Osteoblast (primary cell): ENCODE measurements at regions not wholly inside any gene's neighbourhood (a gene's known extent, or its start where the extent isn't known, plus 50 kb on each side); places are given as distances from the start of the nearest gene placed in this dataset.
A peak's percentile ranks its signal among the peaks of the same experiment; 100 is the strongest.

Source experiments
- DNase-seq: peaks from one replicate; pipeline ENCODE4 v3.0.0; 2011; ENCODE audit warnings: low spot score, mixed read lengths; ENCODE audit not compliant: insufficient read length; ENCODE audit errors: missing footprints
- H2AFZ ChIP-seq: 2 replicates; pipeline ENCODE4 v1.6.0; 2011; ENCODE audit warnings: mild to moderate bottlenecking, low read length
- H3K27ac ChIP-seq: 2 replicates; pipeline ENCODE4 v1.5.1; 2011; ENCODE audit warnings: mild to moderate bottlenecking, low read depth, low read length, moderate library complexity
- H3K27me3 ChIP-seq: 2 replicates; pipeline ENCODE4 v1.6.0; 2012; ENCODE audit warnings: mild to moderate bottlenecking, control low read depth, inconsistent platforms, low read length, moderate library complexity; ENCODE audit not compliant: insufficient read depth
- H3K36me3 ChIP-seq: 2 replicates; pipeline ENCODE4 v1.5.1; 2011; ENCODE audit warnings: mild to moderate bottlenecking, low read length, control low read depth, moderate library complexity; ENCODE audit not compliant: insufficient read depth
- H3K4me1 ChIP-seq: 2 replicates; pipeline ENCODE4 v1.5.1; 2011; ENCODE audit warnings: mild to moderate bottlenecking, low read length, control low read depth, moderate library complexity; ENCODE audit not compliant: insufficient read depth
- H3K4me2 ChIP-seq: 2 replicates; pipeline ENCODE4 v1.6.0; 2011; ENCODE audit warnings: mild to moderate bottlenecking, low read length; ENCODE audit not compliant: insufficient read depth
- H3K4me3 ChIP-seq: fragments of 200-600 bp; sonication (generic); 3 replicates; pipeline ENCODE4 v1.5.1; 2012; ENCODE audit warnings: mild to moderate bottlenecking, low read length, inconsistent platforms; ENCODE audit not compliant: insufficient read depth
- H3K79me2 ChIP-seq: 2 replicates; pipeline ENCODE4 v1.6.0; 2012; ENCODE audit warnings: mild to moderate bottlenecking, low read length, control low read depth, inconsistent platforms; ENCODE audit not compliant: insufficient read depth
- H3K9me3 ChIP-seq: 2 replicates; pipeline ENCODE4 v1.5.1; 2011; ENCODE audit warnings: low read depth, low read length, control low read depth
- H4K20me1 ChIP-seq: 2 replicates; pipeline ENCODE4 v1.6.0; 2012; ENCODE audit warnings: mild to moderate bottlenecking, low read length, control low read depth; ENCODE audit not compliant: insufficient read depth
- CTCF ChIP-seq: IDR thresholded peaks from 2 replicates; pipeline ENCODE4 v1.5.1; 2011; ENCODE audit warnings: mild to moderate bottlenecking, low read depth, low read length, moderate library complexity; ENCODE audit errors: extremely low read depth

GRCh38 chr12:116480210-116480810 lies 78.9 kb upstream of the MAP1LC3B2 start:
- H3K9me3 ChIP-seq, result no peaks in the 10 kb centered on the region
- no peak overlapping the region for H3K27ac ChIP-seq
- no peaks in the 10 kb centered on the region for H3K79me2 ChIP-seq
- peaks cover 4% of the 10 kb centered on the region for H3K27me3 ChIP-seq
- no peaks in the 10 kb centered on the region for H3K4me1 ChIP-seq
- H4K20me1 ChIP-seq, result no peaks in the 10 kb centered on the region
- no peak for TF ChIP-seq CTCF
- H3K36me3 ChIP-seq, result no peaks in the 10 kb centered on the region
- H3K4me3 ChIP-seq, result no peak overlapping the region
- H2AFZ ChIP-seq, result no peak overlapping the region
- no peak overlapping the region for H3K4me2 ChIP-seq
- DNase-seq, result peak; percentile 73

GRCh38 chr12:116481726-116482125 lies 77.5 kb upstream of the MAP1LC3B2 start:
- DNase-seq, result no peak
- H3K79me2 ChIP-seq, result no peaks in the 10 kb centered on the region
- no peak for TF ChIP-seq CTCF
- H3K4me3 ChIP-seq, result no peak overlapping the region
- H3K4me2 ChIP-seq, result no peak overlapping the region
- H3K27me3 ChIP-seq, result peaks cover 4% of the 10 kb centered on the region
- H3K4me1 ChIP-seq, result no peaks in the 10 kb centered on the region
- H3K9me3 ChIP-seq, result no peaks in the 10 kb centered on the region
- no peaks in the 10 kb centered on the region for H3K36me3 ChIP-seq
- no peak overlapping the region for H2AFZ ChIP-seq
- H4K20me1 ChIP-seq, result no peaks in the 10 kb centered on the region
- no peak overlapping the region for H3K27ac ChIP-seq

- no peaks in the 10 kb centered on the region for H3K79me2 ChIP-seq
- TF ChIP-seq CTCF, result no peak
- no peak overlapping the region for H2AFZ ChIP-seq
- no peaks in the 10 kb centered on the region for H3K36me3 ChIP-seq
- H3K27ac ChIP-seq, result no peak overlapping the region
- H3K4me1 ChIP-seq, result no peaks in the 10 kb centered on the region
- H3K9me3 ChIP-seq, result no peaks in the 10 kb centered on the region
- no peak overlapping the region for H3K4me2 ChIP-seq
- H3K4me3 ChIP-seq, result no peak overlapping the region
- DNase-seq, result no peak
- H4K20me1 ChIP-seq, result no peaks in the 10 kb centered on the region
- peaks cover 4% of the 10 kb centered on the region for H3K27me3 ChIP-seq
Measured at GRCh38 chr12:116482179-116482578, 77.0 kb upstream of the MAP1LC3B2 start.

GRCh38 chr12:116482859-116483258 lies 76.3 kb upstream of the MAP1LC3B2 start:
- Histone ChIP-seq H3K27me3 (peaks cover 4% of the 10 kb centered on the region), H3K36me3 (no peaks in the 10 kb centered on the region), H3K4me2 (no peak overlapping the region), H3K9me3 (no peaks in the 10 kb centered on the region), H3K27ac (no peak overlapping the region), H3K4me3 (no peak overlapping the region), H3K79me2 (no peaks in the 10 kb centered on the region), H3K4me1 (no peaks in the 10 kb centered on the region), H2AFZ (no peak overlapping the region), H4K20me1 (no peaks in the 10 kb centered on the region)
- no peak for DNase-seq
- TF ChIP-seq CTCF, result no peak
